ENCODE measurements at regions not wholly inside any gene's neighbourhood (a gene's known extent, or its start where the extent isn't known, plus 50 kb on each side); places are given as distances from the start of the nearest gene placed in this dataset.
"Not testable (repeated sequence)": the region's sequence is repeated elsewhere in the genome, so short reads cannot be mapped to it uniquely, and the experiment has no call there.

DNA sequence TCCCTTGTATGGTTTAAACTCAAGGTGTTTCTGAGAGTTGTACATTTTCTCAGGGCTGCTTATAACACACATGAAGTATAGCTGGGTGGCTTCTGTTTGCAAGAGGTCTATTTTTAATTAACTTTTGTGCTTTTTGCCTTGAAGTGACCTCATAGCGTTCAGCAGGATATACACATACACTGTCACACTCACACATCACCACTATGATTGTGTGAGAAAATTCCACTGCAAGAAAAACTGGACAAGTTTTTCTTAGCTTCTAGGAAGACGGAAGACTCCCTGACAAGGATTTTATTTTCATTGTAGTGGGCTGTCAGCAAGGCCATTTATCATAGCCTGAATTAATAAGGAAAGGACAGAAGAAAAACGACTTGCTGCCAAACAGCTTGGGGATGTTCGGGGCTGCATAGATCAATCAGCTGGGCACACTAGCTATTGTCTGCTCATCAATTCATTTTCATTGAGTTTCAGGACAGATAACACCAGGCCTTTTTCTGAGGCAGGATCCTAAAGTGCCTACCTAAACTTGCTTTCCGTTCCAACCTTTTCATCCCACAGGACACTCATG, 192.8 kb upstream of the CRBN start:
- Mint-ChIP-seq H3K27me3 (ENCODE audit: low read depth) (no peaks in the 10 kb centered on the region), H3K27ac (no peak overlapping the region), H3K4me1 (ENCODE audit: low read depth) (no peaks in the 10 kb centered on the region), H3K9me3 (peaks cover 21% of the 10 kb centered on the region), H3K4me3 (no peak overlapping the region), H3K36me3 (ENCODE audit: low read depth) (no peaks in the 10 kb centered on the region)
- no peak for DNase-seq (ENCODE audit: low spot score)

DNA sequence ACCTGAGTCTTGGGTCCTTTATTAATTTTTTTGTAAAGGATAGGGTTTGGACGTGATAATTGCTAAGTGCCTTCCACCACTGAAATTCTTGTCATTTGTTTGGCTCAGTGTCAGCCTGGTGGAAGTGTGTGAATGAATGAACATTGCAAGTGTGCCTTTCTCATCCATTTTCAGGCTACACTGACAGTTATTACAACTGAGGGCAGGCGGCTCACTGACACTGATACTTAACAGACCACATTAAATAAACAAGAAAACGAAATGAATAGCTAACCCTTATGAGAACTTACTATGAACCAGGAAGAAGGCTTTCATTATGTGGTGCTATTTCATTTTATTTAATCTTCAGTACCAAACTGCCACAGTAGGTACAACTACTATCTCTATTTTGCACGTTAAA, 188.8 kb upstream of the CRBN start:
- Mint-ChIP-seq H3K27ac (no peak overlapping the region), H3K4me3 (no peak overlapping the region), H3K27me3 (ENCODE audit: low read depth) (no peaks in the 10 kb centered on the region), H3K36me3 (ENCODE audit: low read depth) (no peaks in the 10 kb centered on the region), H3K9me3 (no peaks in the 10 kb centered on the region), H3K4me1 (ENCODE audit: low read depth) (no peaks in the 10 kb centered on the region)
- no peak for DNase-seq (ENCODE audit: low spot score)

DNA sequence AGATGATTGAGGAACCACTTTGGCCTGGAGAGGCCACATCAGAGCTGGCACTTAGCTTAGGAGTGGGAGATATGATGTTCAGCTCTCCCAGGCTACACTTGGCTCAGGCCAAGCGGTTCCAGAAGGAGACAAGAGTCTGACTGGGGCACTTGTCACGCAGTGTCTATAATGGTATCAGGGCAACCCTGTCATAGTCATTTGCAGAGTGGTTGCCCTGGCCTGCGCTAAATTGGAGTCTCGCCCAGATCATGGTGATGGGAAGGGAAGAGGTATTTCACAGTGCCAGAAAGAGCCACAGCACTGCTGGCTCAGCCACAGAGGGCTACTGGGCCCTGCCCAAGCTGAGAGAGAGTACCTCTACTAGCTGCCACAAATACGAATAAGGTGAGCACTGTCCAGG, 186.9 kb upstream of the CRBN start:
- Mint-ChIP-seq H3K27me3 (ENCODE audit: low read depth) (no peaks in the 10 kb centered on the region), H3K4me1 (ENCODE audit: low read depth) (no peaks in the 10 kb centered on the region), H3K27ac (no peak overlapping the region), H3K4me3 (no peak overlapping the region), H3K9me3 (no peaks in the 10 kb centered on the region), H3K36me3 (ENCODE audit: low read depth) (no peaks in the 10 kb centered on the region)
- DNase-seq (ENCODE audit: low spot score): no peak

DNA sequence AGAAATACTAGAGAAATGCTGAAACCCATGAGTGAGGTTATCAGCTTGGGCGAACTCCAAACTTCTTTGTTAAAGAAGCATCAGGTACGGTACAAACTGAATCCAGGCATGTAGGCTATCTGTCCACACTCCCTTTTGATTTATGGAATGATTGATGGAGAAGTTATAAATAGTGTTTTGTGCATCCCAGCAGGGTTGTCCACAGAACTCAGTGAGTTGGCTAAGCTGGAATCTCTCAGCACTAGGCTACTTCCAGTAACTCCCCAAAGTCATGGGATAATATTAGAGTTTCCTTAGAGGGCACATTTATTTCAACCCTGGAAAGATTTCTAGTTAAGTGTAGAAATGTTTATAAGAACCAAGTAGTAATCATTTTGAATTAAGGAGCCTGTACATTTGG, 186.2 kb upstream of the CRBN start:
- H3K36me3 Mint-ChIP-seq (ENCODE audit: low read depth): no peaks in the 10 kb centered on the region
- H3K27me3 Mint-ChIP-seq (ENCODE audit: low read depth): no peaks in the 10 kb centered on the region
- no peak for DNase-seq (ENCODE audit: low spot score)
- H3K27ac Mint-ChIP-seq: no peak overlapping the region
- no peaks in the 10 kb centered on the region for H3K4me1 Mint-ChIP-seq (ENCODE audit: low read depth)
- no peaks in the 10 kb centered on the region for H3K9me3 Mint-ChIP-seq
- no peak overlapping the region for H3K4me3 Mint-ChIP-seq

DNA sequence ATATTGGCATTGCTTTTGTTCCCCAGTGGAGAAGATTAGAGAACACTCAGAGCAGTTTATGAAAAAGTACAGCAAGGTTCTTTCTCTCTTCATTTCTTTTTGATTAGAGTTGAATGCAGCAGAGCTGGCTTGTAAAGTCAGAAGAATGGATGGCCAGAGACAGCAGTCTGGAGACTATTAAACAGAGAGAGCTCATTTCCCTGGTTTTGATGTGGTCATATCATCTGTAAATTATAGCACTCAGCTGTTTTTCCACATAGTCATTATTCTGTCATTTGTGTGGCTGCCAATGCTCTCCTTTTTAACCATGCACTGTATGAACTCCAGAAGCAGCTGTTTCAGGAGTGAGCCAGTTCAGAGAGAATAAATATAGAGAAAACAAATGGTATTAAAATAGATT, 177.4 kb upstream of the CRBN start:
- Mint-ChIP-seq H3K9me3 (no peaks in the 10 kb centered on the region), H3K4me1 (ENCODE audit: low read depth) (no peaks in the 10 kb centered on the region), H3K27me3 (ENCODE audit: low read depth) (no peaks in the 10 kb centered on the region), H3K4me3 (no peak overlapping the region), H3K27ac (no peak overlapping the region), H3K36me3 (ENCODE audit: low read depth) (no peaks in the 10 kb centered on the region)
- DNase-seq (ENCODE audit: low spot score): no peak

DNA sequence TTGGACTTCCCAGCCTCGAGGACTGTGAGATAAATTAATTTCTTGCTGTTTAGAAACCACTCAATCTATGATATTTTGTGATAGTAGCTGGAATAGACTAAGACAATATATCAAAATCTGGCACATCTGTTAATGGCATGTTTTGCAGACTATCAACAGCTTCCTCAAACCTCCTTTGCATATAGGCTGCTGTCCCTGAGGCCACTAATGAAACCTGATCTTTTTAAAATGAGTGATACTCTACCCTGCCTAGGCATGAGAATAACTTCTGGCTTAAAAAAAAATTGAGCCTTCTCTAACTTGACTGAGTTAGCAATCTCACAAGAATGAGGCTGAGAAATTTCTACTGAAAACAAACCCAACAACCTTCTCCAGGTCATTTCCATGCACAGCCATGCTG, 176.0 kb upstream of the CRBN start:
- no peak for DNase-seq (ENCODE audit: low spot score)
- Mint-ChIP-seq H3K4me1 (ENCODE audit: low read depth) (no peaks in the 10 kb centered on the region), H3K36me3 (ENCODE audit: low read depth) (no peaks in the 10 kb centered on the region), H3K4me3 (no peak overlapping the region), H3K27ac (no peak overlapping the region), H3K27me3 (ENCODE audit: low read depth) (no peaks in the 10 kb centered on the region), H3K9me3 (no peaks in the 10 kb centered on the region)

DNA sequence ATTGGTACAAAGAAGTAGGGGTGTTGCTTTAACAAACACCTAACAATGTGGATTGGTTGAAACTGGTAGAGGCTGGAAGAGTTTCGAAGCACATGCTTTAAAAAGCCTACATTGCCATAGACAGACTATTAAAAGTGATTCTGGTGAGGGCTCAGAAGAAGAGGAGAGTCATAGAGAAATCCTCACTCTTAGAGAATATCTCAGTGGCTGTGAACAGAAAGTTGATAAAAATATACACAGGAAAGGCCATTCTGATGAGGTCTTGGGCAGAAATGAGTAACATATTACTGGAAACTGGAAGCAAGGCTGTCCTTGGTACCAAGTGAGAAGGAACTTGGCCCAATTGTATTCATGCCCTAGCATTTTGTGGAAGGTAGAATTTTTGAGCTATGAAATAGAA, 173.7 kb upstream of the CRBN start:
- Mint-ChIP-seq H3K9me3 (no peaks in the 10 kb centered on the region), H3K27me3 (ENCODE audit: low read depth) (no peaks in the 10 kb centered on the region), H3K4me1 (ENCODE audit: low read depth) (no peaks in the 10 kb centered on the region), H3K27ac (no peak overlapping the region), H3K4me3 (no peak overlapping the region), H3K36me3 (ENCODE audit: low read depth) (no peaks in the 10 kb centered on the region)
- no peak for DNase-seq (ENCODE audit: low spot score)

DNA sequence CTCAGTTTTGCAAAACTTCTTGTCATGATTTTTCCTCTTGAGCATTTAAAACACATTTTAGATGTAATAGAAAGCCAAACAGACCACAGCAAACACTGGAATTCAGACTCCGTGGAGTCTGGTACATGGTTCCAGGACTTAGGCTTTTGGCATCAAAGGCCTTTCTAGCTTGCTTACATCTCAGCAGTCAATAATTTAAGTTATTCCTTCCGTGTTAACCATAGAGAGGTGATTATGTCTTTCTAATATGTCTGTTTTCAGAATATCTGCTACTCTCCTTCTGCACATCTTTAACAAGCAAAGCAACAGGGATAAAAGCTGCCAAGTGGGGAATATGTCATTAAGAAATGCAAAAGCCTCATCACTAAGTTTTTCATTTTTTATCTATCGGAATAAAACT, 171.7 kb upstream of the CRBN start:
- H3K4me1 Mint-ChIP-seq (ENCODE audit: low read depth): no peaks in the 10 kb centered on the region
- H3K27me3 Mint-ChIP-seq (ENCODE audit: low read depth): no peaks in the 10 kb centered on the region
- DNase-seq (ENCODE audit: low spot score): no peak
- H3K9me3 Mint-ChIP-seq: no peaks in the 10 kb centered on the region
- H3K27ac Mint-ChIP-seq: no peak overlapping the region
- no peak overlapping the region for H3K4me3 Mint-ChIP-seq
- H3K36me3 Mint-ChIP-seq (ENCODE audit: low read depth): no peaks in the 10 kb centered on the region

DNA sequence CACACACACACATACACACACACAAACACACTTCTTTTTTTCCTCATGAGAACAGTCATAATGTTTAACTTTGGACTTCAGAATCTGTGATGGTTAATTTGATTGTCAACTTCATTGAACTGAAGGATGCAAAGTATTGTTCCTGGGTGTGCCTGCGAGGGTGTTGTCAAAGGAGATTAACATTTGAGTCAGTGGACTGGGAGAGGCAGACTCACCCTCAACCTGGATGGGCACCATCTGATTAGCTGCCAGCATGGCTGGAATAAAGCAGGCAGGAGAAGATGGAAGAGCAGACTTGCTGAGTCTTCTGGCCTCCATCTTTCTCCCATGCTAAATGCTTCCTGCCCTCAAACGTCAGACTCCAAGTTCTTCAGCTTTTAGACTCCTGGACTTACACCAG, 167.6 kb upstream of the CRBN start:
- H3K27me3 Mint-ChIP-seq (ENCODE audit: low read depth); H3K9me3 Mint-ChIP-seq: not testable (repeated sequence)

DNA sequence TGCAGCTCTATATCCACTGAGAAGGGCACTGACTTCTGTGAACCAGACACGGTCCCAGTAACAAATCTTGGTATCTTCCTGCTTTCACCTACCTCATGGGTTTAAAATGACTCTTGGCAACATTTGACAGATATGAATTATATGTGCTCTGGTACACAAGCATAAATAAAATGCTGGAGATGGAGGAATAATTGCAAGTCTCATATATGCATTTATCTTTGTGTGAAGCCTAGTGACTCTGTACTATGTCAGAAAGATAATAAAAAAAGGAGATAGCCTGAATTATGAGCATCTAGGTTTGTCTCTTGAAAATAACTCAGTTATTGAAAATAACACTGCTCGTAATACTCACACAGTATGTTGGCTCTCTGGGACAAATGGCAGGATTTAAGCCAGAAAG, 167.1 kb upstream of the CRBN start:
- Mint-ChIP-seq H3K4me3 (no peak overlapping the region), H3K27me3 (ENCODE audit: low read depth) (no peaks in the 10 kb centered on the region), H3K27ac (no peak overlapping the region), H3K4me1 (ENCODE audit: low read depth) (no peaks in the 10 kb centered on the region), H3K9me3 (no peaks in the 10 kb centered on the region), H3K36me3 (ENCODE audit: low read depth) (no peaks in the 10 kb centered on the region)
- no peak for DNase-seq (ENCODE audit: low spot score)

More for the DNA sequence above, 167.6 kb upstream of the CRBN start:
- H3K27ac Mint-ChIP-seq; H3K4me3 Mint-ChIP-seq; H3K36me3 Mint-ChIP-seq (ENCODE audit: low read depth); DNase-seq (ENCODE audit: low spot score); H3K4me1 Mint-ChIP-seq (ENCODE audit: low read depth): not testable (repeated sequence)

DNA sequence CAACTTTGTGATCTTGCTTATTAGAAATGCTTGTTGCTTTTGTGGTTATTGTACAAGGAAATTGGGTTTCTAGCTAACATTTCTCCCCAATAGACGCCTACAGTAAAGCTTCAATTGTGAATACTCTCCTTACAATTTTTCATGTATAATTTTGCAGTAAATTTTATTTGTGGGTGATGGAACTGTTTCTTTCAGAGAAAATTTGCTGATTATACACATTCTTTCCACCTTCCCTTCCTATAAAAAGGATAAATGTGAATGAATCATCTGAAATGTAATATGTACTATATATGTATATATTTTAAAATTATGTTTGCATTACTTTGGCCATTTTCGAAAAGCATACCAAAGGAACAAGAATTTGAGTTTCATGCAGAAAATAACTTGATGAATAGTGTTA, 162.7 kb upstream of the CRBN start:
- no peak overlapping the region for H3K27ac Mint-ChIP-seq
- no peaks in the 10 kb centered on the region for H3K27me3 Mint-ChIP-seq (ENCODE audit: low read depth)
- H3K4me3 Mint-ChIP-seq: no peak overlapping the region
- H3K4me1 Mint-ChIP-seq (ENCODE audit: low read depth): no peaks in the 10 kb centered on the region
- no peaks in the 10 kb centered on the region for H3K36me3 Mint-ChIP-seq (ENCODE audit: low read depth)
- no peaks in the 10 kb centered on the region for H3K9me3 Mint-ChIP-seq
- DNase-seq (ENCODE audit: low spot score): no peak

DNA sequence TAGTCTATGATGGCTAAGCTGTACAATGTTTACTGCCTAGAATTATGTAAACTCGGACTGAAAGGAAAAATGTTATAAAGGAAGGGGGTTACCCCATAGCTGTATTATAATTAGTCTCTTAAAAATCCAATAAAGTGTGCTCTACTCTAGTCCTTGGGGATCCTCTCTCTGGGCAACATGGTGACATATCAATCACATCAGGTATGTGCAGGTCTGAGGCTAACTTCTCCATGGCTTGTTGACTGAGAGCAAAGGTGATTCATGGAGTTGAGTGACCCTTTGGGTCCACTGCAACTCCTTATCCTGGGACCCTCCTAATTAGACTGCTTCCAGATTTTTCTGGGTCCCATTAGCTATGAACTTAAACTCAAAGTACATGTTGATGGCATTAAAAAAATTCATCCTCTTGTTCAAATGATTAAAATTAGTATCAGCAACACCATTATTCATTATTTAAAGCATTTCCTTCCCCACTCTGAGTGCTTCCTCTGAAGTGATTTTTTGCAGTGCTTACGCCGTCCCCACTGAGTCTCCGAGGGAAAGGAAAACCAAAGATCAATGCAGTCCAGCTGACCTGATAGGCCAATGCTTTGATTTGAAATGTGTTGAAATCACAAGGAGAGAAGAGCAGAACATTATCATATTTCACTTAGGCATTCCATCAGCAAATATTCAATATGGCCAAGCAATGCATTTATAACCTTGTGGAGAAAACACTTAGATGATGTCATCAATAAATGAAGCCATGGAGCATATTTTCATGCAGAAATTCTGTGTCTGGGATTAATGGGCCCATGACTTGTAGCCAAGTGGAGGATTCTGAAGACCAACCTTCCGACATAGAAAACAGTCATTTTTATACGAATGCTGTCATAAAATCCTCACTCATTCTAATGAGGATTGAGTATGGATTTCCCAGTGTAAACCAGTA, 161.7 kb upstream of the CRBN start:
- no peaks in the 10 kb centered on the region for H3K4me1 Mint-ChIP-seq (ENCODE audit: low read depth)
- H3K27ac Mint-ChIP-seq: no peak overlapping the region

DNA sequence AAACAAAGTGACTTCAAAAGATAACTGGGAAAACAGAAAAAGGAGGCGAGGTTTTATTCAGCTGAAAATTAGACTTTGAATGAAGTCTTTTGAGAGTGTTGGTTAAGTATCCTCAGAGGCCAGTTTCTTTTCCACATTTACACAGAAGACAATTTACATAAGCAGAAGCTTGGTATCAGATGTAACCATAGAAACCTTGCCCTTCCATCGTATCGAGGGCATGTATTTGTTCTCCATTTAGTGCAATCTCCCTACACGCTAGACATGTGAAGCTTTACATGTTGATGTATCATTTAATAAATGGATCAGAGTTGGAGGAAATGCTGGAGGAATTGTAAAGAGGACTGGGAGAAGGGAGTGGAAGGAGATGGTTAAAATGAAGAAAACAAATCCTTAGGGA, 161.0 kb upstream of the CRBN start:
- Mint-ChIP-seq H3K9me3 (no peaks in the 10 kb centered on the region), H3K27ac (no peak overlapping the region), H3K27me3 (ENCODE audit: low read depth) (no peaks in the 10 kb centered on the region), H3K4me1 (ENCODE audit: low read depth) (no peaks in the 10 kb centered on the region), H3K4me3 (no peak overlapping the region), H3K36me3 (ENCODE audit: low read depth) (no peaks in the 10 kb centered on the region)
- no peak for DNase-seq (ENCODE audit: low spot score)

More for the DNA sequence above, 161.7 kb upstream of the CRBN start:
- H3K4me3 Mint-ChIP-seq: no peak overlapping the region
- H3K9me3 Mint-ChIP-seq: no peaks in the 10 kb centered on the region
- no peak for DNase-seq (ENCODE audit: low spot score)
- H3K27me3 Mint-ChIP-seq (ENCODE audit: low read depth): no peaks in the 10 kb centered on the region
- H3K36me3 Mint-ChIP-seq (ENCODE audit: low read depth): no peaks in the 10 kb centered on the region

DNA sequence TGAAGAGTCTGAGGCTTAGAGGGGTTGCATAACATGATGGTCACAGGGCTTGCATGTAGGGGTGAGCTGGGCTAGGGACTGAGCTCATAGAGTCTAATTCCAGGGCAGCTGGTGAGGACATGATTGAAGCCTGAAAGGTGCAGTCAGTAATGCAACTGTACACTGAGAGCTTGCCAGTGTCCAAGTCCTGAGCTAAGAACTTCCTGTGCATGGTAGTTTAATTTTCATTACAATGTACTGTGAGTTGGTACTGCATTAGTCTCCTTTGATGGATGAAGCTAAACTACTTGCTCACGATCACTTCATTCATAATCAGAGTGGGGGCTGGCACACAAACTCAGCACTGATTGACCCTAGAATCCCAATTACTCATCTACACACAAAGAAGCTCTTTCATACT, 156.4 kb upstream of the CRBN start:
- H3K9me3 Mint-ChIP-seq: no peaks in the 10 kb centered on the region
- no peak overlapping the region for H3K27ac Mint-ChIP-seq

DNA sequence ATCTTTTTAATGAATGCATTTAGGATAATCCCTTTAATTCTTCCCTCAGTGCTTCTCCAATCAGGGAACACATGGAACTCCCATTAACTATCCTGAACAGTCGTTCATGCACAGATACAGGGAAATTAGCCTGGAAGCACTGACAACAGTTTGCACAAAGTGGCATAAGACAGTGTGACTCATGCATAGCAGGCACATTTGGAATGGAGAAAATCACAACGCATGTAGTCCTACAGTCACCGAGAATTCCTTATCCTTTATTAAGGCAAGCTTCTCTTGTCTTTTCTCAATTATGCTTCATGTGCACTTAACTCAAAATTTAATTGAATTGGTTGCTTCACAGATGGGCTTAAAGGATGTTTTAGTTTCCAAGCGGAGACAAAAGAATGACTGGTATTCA, 155.0 kb upstream of the CRBN start:
- Mint-ChIP-seq H3K4me1 (ENCODE audit: low read depth) (no peaks in the 10 kb centered on the region), H3K27me3 (ENCODE audit: low read depth) (no peaks in the 10 kb centered on the region), H3K36me3 (ENCODE audit: low read depth) (no peaks in the 10 kb centered on the region), H3K27ac (no peak overlapping the region), H3K9me3 (no peaks in the 10 kb centered on the region), H3K4me3 (no peak overlapping the region)
- DNase-seq (ENCODE audit: low spot score): no peak

More for the DNA sequence above, 156.4 kb upstream of the CRBN start:
- Mint-ChIP-seq H3K36me3 (ENCODE audit: low read depth) (no peaks in the 10 kb centered on the region), H3K27me3 (ENCODE audit: low read depth) (no peaks in the 10 kb centered on the region), H3K4me1 (ENCODE audit: low read depth) (no peaks in the 10 kb centered on the region), H3K4me3 (no peak overlapping the region)
- DNase-seq (ENCODE audit: low spot score): no peak
